Testis (tissue), 2 donors: ENCODE measurements at regions not wholly inside any gene's neighbourhood (a gene's known extent, or its start where the extent isn't known, plus 50 kb on each side); places are given as distances from the start of the nearest gene placed in this dataset.

ENCODE experiments used
- DNase-seq: peaks from one replicate; pipeline ENCODE4 v3.0.0-alpha.2; 2019
- H3K27ac ChIP-seq, 2 donors: fragments of 200-600 bp; sonication (generic); one replicate each; pipeline ENCODE4 v1.5.1; 2019
- H3K27me3 ChIP-seq: fragments of 200-600 bp; sonication (generic); one replicate; pipeline ENCODE4 v1.5.1; 2019
- H3K36me3 ChIP-seq: fragments of 200-600 bp; sonication (generic); one replicate; pipeline ENCODE4 v1.5.1; 2017; ENCODE audit warnings: low read depth; ENCODE audit errors: missing control alignments
- H3K4me1 ChIP-seq: fragments of 200-600 bp; sonication (generic); one replicate; pipeline ENCODE4 v1.5.1; 2019
- H3K4me3 ChIP-seq, 2 donors: fragments of 200-600 bp; sonication (generic); one replicate each; pipeline ENCODE4 v1.5.1; 2017 to 2019
- H3K9me3 ChIP-seq: fragments of 200-600 bp; sonication (generic); one replicate; pipeline ENCODE4 v1.5.1; 2017
- POLR2A ChIP-seq: fragments of 450-650 bp; IDR thresholded peaks from one replicate; pipeline ENCODE4 v1.6.1; 2017; ENCODE audit warnings: antibody characterized with exemption, mild to moderate bottlenecking, moderate library complexity
- WGBS, 2 donors: methylation state at CpG; one replicate each; pipeline ENCODE4 v1.1.5; 2018; 5-methylcytosine and 5-hydroxymethylcytosine counted together
- intact Hi-C: fragments of 100-400 bp; cut with DNase I; formaldehyde crosslinking; loops from one replicate; pipeline ENCODE4 v1.15.1; 2023; ENCODE audit warnings: low total_unique reads
- TF ChIP-seq, protein P1 (sequence below), 3 experiments: fragments of 450-650 bp in 2 of 3; fragments of 200-600 bp in 1 of 3; sonication (generic) in 1 of 3; IDR thresholded peaks; one replicate each; pipeline ENCODE4 v1.5.1; 2016 to 2019; ENCODE audit warnings: antibody characterized with exemption in 3 of 3, mild to moderate bottlenecking in 2 of 3, moderate library complexity in 1 of 3

- WGBS, 2 donors, result 86 to 95% methylated on average over 1 of the region's 1 CpG
- intact Hi-C loops, result no loop called here
- Histone ChIP-seq H3K27me3 (no peaks in the 10 kb centered on the region), H3K27ac (no peak overlapping the region), H3K4me1 (no peaks in the 10 kb centered on the region), H3K36me3 (no peaks in the 10 kb centered on the region), H3K9me3 (no peaks in the 10 kb centered on the region), H3K4me3 (no peak overlapping the region)
- DNase-seq, result no peak
- no peak for TF ChIP-seq POLR2A
Measured at GRCh38 chr5:75894482-75894881, 177.2 kb upstream of the POC5 start.

DNA sequence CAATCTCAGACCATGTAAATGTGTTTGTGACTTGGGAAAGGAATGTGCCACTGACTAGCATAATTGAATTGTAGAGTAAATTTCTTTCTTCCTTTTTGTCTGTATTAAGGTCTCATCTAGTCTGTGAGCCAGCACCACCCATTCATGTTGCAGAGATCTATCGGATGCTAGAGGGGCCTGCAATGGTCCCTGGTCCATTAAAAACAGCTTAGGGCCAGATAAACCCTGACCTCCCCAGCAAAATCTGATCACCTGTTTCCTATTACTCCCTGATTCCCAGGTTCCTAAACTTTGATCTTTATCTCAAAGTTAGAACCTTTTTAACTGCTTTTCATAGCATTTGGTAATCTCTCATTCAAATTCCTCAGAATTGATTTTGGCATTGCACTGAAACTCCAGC lies 174.5 kb upstream of the POC5 start:
- 59 to 78% methylated on average over 1 of the region's 1 CpG for WGBS, 2 donors
- intact Hi-C loops, result no loop called here
- Histone ChIP-seq H3K9me3 (no peaks in the 10 kb centered on the region), H3K4me1 (no peaks in the 10 kb centered on the region), H3K27me3 (no peaks in the 10 kb centered on the region), H3K4me3 (no peak overlapping the region), H3K27ac (no peak overlapping the region), H3K36me3 (no peaks in the 10 kb centered on the region)
- TF ChIP-seq POLR2A, result no peak
- TF ChIP-seq, protein P1, sequence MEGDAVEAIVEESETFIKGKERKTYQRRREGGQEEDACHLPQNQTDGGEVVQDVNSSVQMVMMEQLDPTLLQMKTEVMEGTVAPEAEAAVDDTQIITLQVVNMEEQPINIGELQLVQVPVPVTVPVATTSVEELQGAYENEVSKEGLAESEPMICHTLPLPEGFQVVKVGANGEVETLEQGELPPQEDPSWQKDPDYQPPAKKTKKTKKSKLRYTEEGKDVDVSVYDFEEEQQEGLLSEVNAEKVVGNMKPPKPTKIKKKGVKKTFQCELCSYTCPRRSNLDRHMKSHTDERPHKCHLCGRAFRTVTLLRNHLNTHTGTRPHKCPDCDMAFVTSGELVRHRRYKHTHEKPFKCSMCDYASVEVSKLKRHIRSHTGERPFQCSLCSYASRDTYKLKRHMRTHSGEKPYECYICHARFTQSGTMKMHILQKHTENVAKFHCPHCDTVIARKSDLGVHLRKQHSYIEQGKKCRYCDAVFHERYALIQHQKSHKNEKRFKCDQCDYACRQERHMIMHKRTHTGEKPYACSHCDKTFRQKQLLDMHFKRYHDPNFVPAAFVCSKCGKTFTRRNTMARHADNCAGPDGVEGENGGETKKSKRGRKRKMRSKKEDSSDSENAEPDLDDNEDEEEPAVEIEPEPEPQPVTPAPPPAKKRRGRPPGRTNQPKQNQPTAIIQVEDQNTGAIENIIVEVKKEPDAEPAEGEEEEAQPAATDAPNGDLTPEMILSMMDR (IDR thresholded peaks at IDR 0.05), result no peak
- no peak for DNase-seq

GRCh38 chr5:75891020-75891419 lies 173.8 kb upstream of the POC5 start:
- Histone ChIP-seq H3K27me3 (no peaks in the 10 kb centered on the region), H3K9me3 (no peaks in the 10 kb centered on the region), H3K36me3 (no peaks in the 10 kb centered on the region), H3K27ac (no peak overlapping the region), H3K4me3 (no peak overlapping the region), H3K4me1 (no peaks in the 10 kb centered on the region)
- DNase-seq, result no peak
- TF ChIP-seq, protein P1 (IDR thresholded peaks at IDR 0.05), result no peak
- no peak for TF ChIP-seq POLR2A
- WGBS, 2 donors, result 93 to 95% methylated on average over 1 of the region's 1 CpG
- intact Hi-C loops, result no loop called here

DNA sequence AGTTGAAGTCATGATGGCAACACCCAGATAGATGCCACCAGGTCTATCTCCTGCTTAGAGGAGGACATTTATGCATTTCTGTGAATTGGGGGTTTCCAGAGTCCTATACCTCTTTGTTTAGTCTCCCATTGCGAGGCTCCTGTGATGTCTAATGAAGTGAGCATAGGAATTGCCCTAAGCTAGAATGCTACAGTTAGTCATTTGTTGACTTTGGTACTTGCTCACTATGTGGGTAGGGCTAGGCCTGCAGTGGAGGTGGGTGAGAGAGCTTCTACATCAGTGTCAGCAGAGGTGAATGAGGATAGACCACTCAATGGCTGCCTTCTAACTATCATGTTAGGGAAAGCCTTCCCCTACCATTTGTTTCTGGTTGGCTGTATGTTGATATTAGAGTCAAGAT lies 173.3 kb upstream of the POC5 start:
- 67 to 77% methylated on average over 1 of the region's 1 CpG for WGBS, 2 donors
- H3K36me3 ChIP-seq, result no peaks in the 10 kb centered on the region

DNA sequence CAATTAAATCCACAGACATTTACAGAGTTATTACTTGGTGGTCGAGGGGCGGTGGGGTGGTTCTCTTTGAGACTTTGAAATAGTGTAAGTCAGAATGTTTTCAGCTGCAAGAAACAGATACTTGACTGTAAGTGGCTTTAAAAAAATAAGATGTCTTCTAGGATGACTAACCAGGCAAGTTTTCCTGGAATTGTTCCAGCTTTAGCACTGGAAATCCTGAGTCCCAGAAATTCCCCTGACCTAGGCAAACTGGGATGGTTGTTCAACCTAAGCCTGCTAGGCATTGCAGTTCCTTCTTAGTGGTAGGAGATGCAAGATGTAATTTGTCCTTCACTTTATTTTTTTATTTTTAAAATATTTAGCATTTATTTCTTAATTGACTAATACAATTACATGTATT lies 169.5 kb upstream of the POC5 start:
- Histone ChIP-seq H3K4me3 (no peak overlapping the region), H3K36me3 (no peaks in the 10 kb centered on the region), H3K27ac (no peak overlapping the region), H3K9me3 (no peaks in the 10 kb centered on the region), H3K27me3 (no peaks in the 10 kb centered on the region), H3K4me1 (no peaks in the 10 kb centered on the region)
- 82 to 94% methylated on average over 2 of the region's 2 CpGs for WGBS, 2 donors
- intact Hi-C loops, result no loop called here
- no peak for TF ChIP-seq POLR2A
- TF ChIP-seq, protein P1 (IDR thresholded peaks at IDR 0.05), result no peak
- DNase-seq, result no peak

More for the DNA sequence above, 173.3 kb upstream of the POC5 start:
- H3K9me3 ChIP-seq, result no peaks in the 10 kb centered on the region
- TF ChIP-seq, protein P1 (IDR thresholded peaks at IDR 0.05), result no peak
- no peak for TF ChIP-seq POLR2A
- H3K4me3 ChIP-seq, result no peak overlapping the region
- H3K4me1 ChIP-seq, result no peaks in the 10 kb centered on the region
- no peaks in the 10 kb centered on the region for H3K27me3 ChIP-seq
- no peak for DNase-seq
- intact Hi-C loops, result no loop called here
- H3K27ac ChIP-seq, result no peak overlapping the region
